ENCODE measurements at regions not wholly inside any gene's neighbourhood (a gene's known extent, or its start where the extent isn't known, plus 50 kb on each side); places are given as distances from the start of the nearest gene placed in this dataset.

GRCh38 chr3:1019157-1019556 is 73.7 kb upstream of the CNTN6 start:
- Histone ChIP-seq H3K79me2 (ENCODE audit: insufficient read depth, low read length) (no peaks in the 10 kb centered on the region), H3K9ac (ENCODE audit: low read depth, low read length, poor library complexity, severe bottlenecking) (no peak overlapping the region), H3K4me3 (ENCODE audit: low read length, poor library complexity, severe bottlenecking) (no peak overlapping the region), H3K9me2 (replicated peaks; ENCODE audit: low read depth, low read length) (no peaks in the 10 kb centered on the region), H3K36me3 (ENCODE audit: insufficient read depth, low read length) (no peaks in the 10 kb centered on the region), H3F3A (ENCODE audit: low read depth) (no peaks in the 10 kb centered on the region), H4K20me1 (ENCODE audit: insufficient read depth, low read length, poor library complexity, severe bottlenecking) (no peaks in the 10 kb centered on the region), H2AFZ (ENCODE audit: low read length) (no peak overlapping the region), H3K27me3 (ENCODE audit: insufficient read depth, low read length, poor library complexity, severe bottlenecking) (no peaks in the 10 kb centered on the region), H3K9me3 (ENCODE audit: insufficient read depth, low read depth, low read length) (0 out of 2 replicates have a peak, but pooled peaks cover 3% of the 10 kb centered on the region), H3K4me1 (ENCODE audit: insufficient read depth, low read length, poor library complexity, severe bottlenecking) (no peaks in the 10 kb centered on the region), H3K4me2 (ENCODE audit: low read depth, low read length, poor library complexity, severe bottlenecking) (no peak overlapping the region)
- TF ChIP-seq EZH2phosphoT487 (IDR thresholded peaks at IDR 0.05; ENCODE audit: borderline replicate concordance) (no peak), CTCF (conservative IDR thresholded peaks at IDR 0.05; ENCODE audit: low read length) (no peak)

- Histone ChIP-seq H3K9ac (ENCODE audit: low read depth, low read length, poor library complexity, severe bottlenecking) (no peak overlapping the region), H3K4me3 (ENCODE audit: low read length, poor library complexity, severe bottlenecking) (no peak overlapping the region), H3K27me3 (ENCODE audit: insufficient read depth, low read length, poor library complexity, severe bottlenecking) (no peaks in the 10 kb centered on the region), H2AFZ (ENCODE audit: low read length) (no peak overlapping the region), H3K9me3 (ENCODE audit: insufficient read depth, low read depth, low read length) (0 out of 2 replicates have a peak, but pooled peaks cover 3% of the 10 kb centered on the region), H3K9me2 (replicated peaks; ENCODE audit: low read depth, low read length) (no peaks in the 10 kb centered on the region), H4K20me1 (ENCODE audit: insufficient read depth, low read length, poor library complexity, severe bottlenecking) (no peaks in the 10 kb centered on the region), H3K4me2 (ENCODE audit: low read depth, low read length, poor library complexity, severe bottlenecking) (no peak overlapping the region), H3K4me1 (ENCODE audit: insufficient read depth, low read length, poor library complexity, severe bottlenecking) (no peaks in the 10 kb centered on the region), H3F3A (ENCODE audit: low read depth) (no peaks in the 10 kb centered on the region), H3K36me3 (ENCODE audit: insufficient read depth, low read length) (no peaks in the 10 kb centered on the region), H3K79me2 (ENCODE audit: insufficient read depth, low read length) (no peaks in the 10 kb centered on the region)
- no peak for TF ChIP-seq CTCF (conservative IDR thresholded peaks at IDR 0.05; ENCODE audit: low read length)
These were observed 66.4 kb upstream of the CNTN6 start for GRCh38 chr3:1026395-1026794.

GRCh38 chr3:1036207-1036826 is 56.5 kb upstream of the CNTN6 start:
- H3F3A ChIP-seq (ENCODE audit: low read depth): no peaks in the 10 kb centered on the region
- H2AFZ ChIP-seq (ENCODE audit: low read length): no peak overlapping the region
- no peak overlapping the region for H3K9ac ChIP-seq (ENCODE audit: low read depth, low read length, poor library complexity, severe bottlenecking)
- no peaks in the 10 kb centered on the region for H3K27me3 ChIP-seq (ENCODE audit: insufficient read depth, low read length, poor library complexity, severe bottlenecking)
- no peaks in the 10 kb centered on the region for H3K4me1 ChIP-seq (ENCODE audit: insufficient read depth, low read length, poor library complexity, severe bottlenecking)
- H3K9me3 ChIP-seq (ENCODE audit: insufficient read depth, low read depth, low read length): peaks cover 4% of the 10 kb centered on the region; the same call in 1 of the 2 replicates
- H3K4me3 ChIP-seq (ENCODE audit: low read length, poor library complexity, severe bottlenecking): no peak overlapping the region
- no peaks in the 10 kb centered on the region for H3K9me2 ChIP-seq (replicated peaks; ENCODE audit: low read depth, low read length)
- H3K36me3 ChIP-seq (ENCODE audit: insufficient read depth, low read length): no peaks in the 10 kb centered on the region
- no peaks in the 10 kb centered on the region for H4K20me1 ChIP-seq (ENCODE audit: insufficient read depth, low read length, poor library complexity, severe bottlenecking)
- no peaks in the 10 kb centered on the region for H3K79me2 ChIP-seq (ENCODE audit: insufficient read depth, low read length)
- TF ChIP-seq EZH2phosphoT487 (IDR thresholded peaks at IDR 0.05; ENCODE audit: borderline replicate concordance) (no peak), CTCF (conservative IDR thresholded peaks at IDR 0.05; ENCODE audit: low read length) (no peak)
- no peak overlapping the region for H3K4me2 ChIP-seq (ENCODE audit: low read depth, low read length, poor library complexity, severe bottlenecking)

Measured in Loucy (cell line).